Osteoblast (primary cell): ENCODE measurements at regions not wholly inside any gene's neighbourhood (a gene's known extent, or its start where the extent isn't known, plus 50 kb on each side); places are given as distances from the start of the nearest gene placed in this dataset.

ENCODE experiments used
- DNase-seq: peaks from one replicate; pipeline ENCODE4 v3.0.0; 2011; ENCODE audit warnings: low spot score, mixed read lengths; ENCODE audit not compliant: insufficient read length; ENCODE audit errors: missing footprints
- H2AFZ ChIP-seq: 2 replicates; pipeline ENCODE4 v1.6.0; 2011; ENCODE audit warnings: mild to moderate bottlenecking, low read length
- H3K27ac ChIP-seq: 2 replicates; pipeline ENCODE4 v1.5.1; 2011; ENCODE audit warnings: mild to moderate bottlenecking, low read depth, low read length, moderate library complexity
- H3K27me3 ChIP-seq: 2 replicates; pipeline ENCODE4 v1.6.0; 2012; ENCODE audit warnings: mild to moderate bottlenecking, control low read depth, inconsistent platforms, low read length, moderate library complexity; ENCODE audit not compliant: insufficient read depth
- H3K36me3 ChIP-seq: 2 replicates; pipeline ENCODE4 v1.5.1; 2011; ENCODE audit warnings: mild to moderate bottlenecking, low read length, control low read depth, moderate library complexity; ENCODE audit not compliant: insufficient read depth
- H3K4me1 ChIP-seq: 2 replicates; pipeline ENCODE4 v1.5.1; 2011; ENCODE audit warnings: mild to moderate bottlenecking, low read length, control low read depth, moderate library complexity; ENCODE audit not compliant: insufficient read depth
- H3K4me2 ChIP-seq: 2 replicates; pipeline ENCODE4 v1.6.0; 2011; ENCODE audit warnings: mild to moderate bottlenecking, low read length; ENCODE audit not compliant: insufficient read depth
- H3K4me3 ChIP-seq: fragments of 200-600 bp; sonication (generic); 3 replicates; pipeline ENCODE4 v1.5.1; 2012; ENCODE audit warnings: mild to moderate bottlenecking, low read length, inconsistent platforms; ENCODE audit not compliant: insufficient read depth
- H3K79me2 ChIP-seq: 2 replicates; pipeline ENCODE4 v1.6.0; 2012; ENCODE audit warnings: mild to moderate bottlenecking, low read length, control low read depth, inconsistent platforms; ENCODE audit not compliant: insufficient read depth
- H3K9me3 ChIP-seq: 2 replicates; pipeline ENCODE4 v1.5.1; 2011; ENCODE audit warnings: low read depth, low read length, control low read depth
- H4K20me1 ChIP-seq: 2 replicates; pipeline ENCODE4 v1.6.0; 2012; ENCODE audit warnings: mild to moderate bottlenecking, low read length, control low read depth; ENCODE audit not compliant: insufficient read depth
- CTCF ChIP-seq: IDR thresholded peaks from 2 replicates; pipeline ENCODE4 v1.5.1; 2011; ENCODE audit warnings: mild to moderate bottlenecking, low read depth, low read length, moderate library complexity; ENCODE audit errors: extremely low read depth

- Histone ChIP-seq H3K36me3 (no peaks in the 10 kb centered on the region), H4K20me1 (no peaks in the 10 kb centered on the region), H3K27ac (no peak overlapping the region), H3K4me1 (peaks cover 10% of the 10 kb centered on the region), H2AFZ (no peak overlapping the region), H3K79me2 (no peaks in the 10 kb centered on the region), H3K9me3 (peaks cover 6% of the 10 kb centered on the region), H3K4me2 (no peak overlapping the region), H3K4me3 (no peak overlapping the region), H3K27me3 (no peaks in the 10 kb centered on the region)
- no peak for TF ChIP-seq CTCF
- no peak for DNase-seq
Measured at GRCh38 chr3:27616031-27616430, 106.1 kb downstream of the EOMES start.

GRCh38 chr3:27615555-27615954 lies 106.6 kb downstream of the EOMES start:
- DNase-seq = no peak
- Histone ChIP-seq H3K27ac (no peak overlapping the region), H2AFZ (no peak overlapping the region), H3K4me3 (no peak overlapping the region), H3K36me3 (no peaks in the 10 kb centered on the region), H3K4me2 (no peak overlapping the region), H3K79me2 (no peaks in the 10 kb centered on the region), H3K9me3 (peaks cover 6% of the 10 kb centered on the region), H4K20me1 (no peaks in the 10 kb centered on the region), H3K4me1 (peaks cover 10% of the 10 kb centered on the region), H3K27me3 (no peaks in the 10 kb centered on the region)
- no peak for TF ChIP-seq CTCF

- H3K9me3 ChIP-seq = peaks cover 6% of the 10 kb centered on the region
Measured at GRCh38 chr3:27614592-27614991, 107.5 kb downstream of the EOMES start.

DNA sequence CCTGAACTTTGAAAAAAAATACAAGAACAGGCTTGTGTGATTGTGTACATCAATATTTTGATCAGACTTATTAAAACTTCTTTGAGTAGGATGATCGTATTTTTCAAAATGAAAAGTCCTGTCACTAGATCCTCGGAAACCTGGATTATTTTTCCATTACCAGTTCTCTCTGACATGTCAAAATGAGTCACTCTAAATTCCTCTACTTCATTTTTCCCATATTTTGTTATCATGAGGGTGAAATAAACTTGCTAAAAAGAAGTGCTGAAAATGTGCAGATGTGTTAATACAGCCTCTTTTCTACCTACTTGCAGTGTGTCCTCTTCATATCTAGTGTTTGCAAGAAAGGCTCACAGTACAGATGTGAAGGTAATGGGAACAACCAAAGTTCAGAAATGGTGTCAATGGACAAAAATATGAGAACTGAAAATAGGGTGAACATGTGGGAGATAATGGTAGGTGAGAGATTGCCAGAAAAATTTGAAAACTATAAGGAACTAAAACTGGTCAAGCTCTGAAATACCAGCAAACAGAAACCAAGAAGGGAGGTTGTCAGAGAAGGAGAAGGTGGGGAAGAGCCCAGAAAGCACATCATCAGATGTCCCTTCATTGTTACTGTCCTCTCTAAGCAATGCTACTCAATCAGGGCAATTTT lies 108.2 kb downstream of the EOMES start:
- peak overlapping the region; percentile 30 for H3K4me2 ChIP-seq
- H3K79me2 ChIP-seq = no peaks in the 10 kb centered on the region
- H3K36me3 ChIP-seq = no peaks in the 10 kb centered on the region
- H3K4me1 ChIP-seq = peaks cover 10% of the 10 kb centered on the region
- peak overlapping the region; percentile 81 for H3K27ac ChIP-seq
- H3K27me3 ChIP-seq = no peaks in the 10 kb centered on the region
- H3K9me3 ChIP-seq = peaks cover 6% of the 10 kb centered on the region
- TF ChIP-seq CTCF = no peak
- no peak for DNase-seq
- H4K20me1 ChIP-seq = no peaks in the 10 kb centered on the region
- peak overlapping the region; percentile 83 for H2AFZ ChIP-seq
- H3K4me3 ChIP-seq = no peak overlapping the region

More at GRCh38 chr3:27614592-27614991, 107.5 kb downstream of the EOMES start:
- no peaks in the 10 kb centered on the region for H3K27me3 ChIP-seq
- no peak for TF ChIP-seq CTCF
- peak overlapping the region; percentile 81 for H3K27ac ChIP-seq
- no peak overlapping the region for H2AFZ ChIP-seq
- no peaks in the 10 kb centered on the region for H3K79me2 ChIP-seq
- no peak overlapping the region for H3K4me2 ChIP-seq
- peaks cover 10% of the 10 kb centered on the region for H3K4me1 ChIP-seq
- H3K36me3 ChIP-seq = no peaks in the 10 kb centered on the region
- H3K4me3 ChIP-seq = no peak overlapping the region
- H4K20me1 ChIP-seq = no peaks in the 10 kb centered on the region
- no peak for DNase-seq
